H1 (cell line): ENCODE measurements at regions not wholly inside any gene's neighbourhood (a gene's known extent, or its start where the extent isn't known, plus 50 kb on each side); places are given as distances from the start of the nearest gene placed in this dataset.

Source experiments
- CTCF ChIA-PET: fragments of 300-600 bp; sonication (Branson Sonifier 250); formaldehyde crosslinking; loops from one replicate; lab custom pipeline; 2021; ENCODE audit not compliant: partially characterized antibody; lab: Charles Lee
- POLR2A ChIA-PET: fragments of 300-600 bp; sonication (Branson Sonifier 250); formaldehyde crosslinking; loops from one replicate; lab custom pipeline; 2021; ENCODE audit warnings: inconsistent platforms; ENCODE audit not compliant: partially characterized antibody; lab: Charles Lee
- DNase-seq, 2 experiments: peaks; one replicate each; pipeline versions ENCODE4 v3.0.0 to v3.0.0-alpha.2; 2010 to 2022; ENCODE audit warnings: low spot score in 2 of 2, low read depth in 1 of 2, mixed read lengths in 1 of 2
- FAIRE-seq: peaks from 2 replicates; lab custom pipeline; 2011; peaks lifted over from hg19 to GRCh38; lab: Jason Lieb, UNC
- H2AFZ ChIP-seq: 2 replicates; pipeline ENCODE4 v1.8.1; 2012; ENCODE audit warnings: low read length, inconsistent platforms
- H2AK5ac ChIP-seq: 2 replicates; pipeline ENCODE4 v1.6.1; 2013; ENCODE audit warnings: low read depth, low read length
- H2BK120ac ChIP-seq: replicated peaks from 2 replicates; pipeline ENCODE3; 2013; ENCODE audit warnings: low read depth, low read length, inconsistent platforms
- H2BK12ac ChIP-seq: 2 replicates; pipeline ENCODE4 v1.6.1; 2013; ENCODE audit warnings: low read depth, low read length
- H2BK15ac ChIP-seq: 2 replicates; pipeline ENCODE4 v1.6.1; 2013; ENCODE audit warnings: low read length
- H2BK20ac ChIP-seq: 2 replicates; pipeline ENCODE4 v1.6.1; 2013; ENCODE audit warnings: low read length
- H2BK5ac ChIP-seq: 2 replicates; pipeline ENCODE4 v1.6.1; 2013; ENCODE audit warnings: low read depth, low read length
- H3K14ac ChIP-seq: 2 replicates; pipeline ENCODE4 v1.6.1; 2013; ENCODE audit warnings: inconsistent platforms; ENCODE audit not compliant: insufficient read length
- H3K18ac ChIP-seq: 2 replicates; pipeline ENCODE4 v1.6.1; 2013; ENCODE audit warnings: low read length; ENCODE audit errors: extremely low read depth
- H3K23ac ChIP-seq: 2 replicates; pipeline ENCODE4 v1.6.1; 2013; ENCODE audit warnings: inconsistent platforms; ENCODE audit not compliant: insufficient read length
- H3K23me2 ChIP-seq: 2 replicates; pipeline ENCODE4 v1.6.1; 2013; ENCODE audit warnings: low read depth, low read length
- H3K27ac ChIP-seq: 2 replicates; pipeline ENCODE4 v1.6.1; 2011; ENCODE audit warnings: low read depth, low read length, inconsistent platforms
- H3K27me3 ChIP-seq, 4 experiments: replicated peaks in 1 of 4; 1 replicate in 1 of 4; 2 replicates in 3 of 4; pipeline versions ENCODE4 v1.6.1 to v1.8.1; 2011 to 2013; ENCODE audit warnings: low read length in 3 of 4, mild to moderate bottlenecking in 3 of 4, inconsistent platforms in 2 of 4, mixed read lengths in 2 of 4, moderate library complexity in 1 of 4; ENCODE audit not compliant: control insufficient read depth in 3 of 4, insufficient read depth in 3 of 4; ENCODE audit errors: extremely low read depth in 1 of 4
- H3K36me3 ChIP-seq, 4 experiments: 2 replicates each; pipeline versions ENCODE4 v1.6.1 to v1.8.1; 2011 to 2013; ENCODE audit warnings: mild to moderate bottlenecking in 4 of 4, low read length in 3 of 4, moderate library complexity in 2 of 4, control low read depth in 1 of 4, inconsistent platforms in 1 of 4; ENCODE audit not compliant: insufficient read depth in 4 of 4, control insufficient read depth in 2 of 4
- H3K4ac ChIP-seq: replicated peaks from 2 replicates; pipeline ENCODE3; 2013; ENCODE audit warnings: low read length, low read depth, mixed read lengths, inconsistent platforms; ENCODE audit not compliant: insufficient read length
- H3K4me1 ChIP-seq, 4 experiments: replicated peaks in 1 of 4; 1 replicate in 1 of 4; 2 replicates in 3 of 4; pipeline versions ENCODE4 v1.6.1 to v1.8.1; 2011 to 2013; ENCODE audit warnings: low read length in 3 of 4, inconsistent platforms in 2 of 4, mixed read lengths in 1 of 4; ENCODE audit not compliant: insufficient read depth in 4 of 4, control insufficient read depth in 3 of 4
- H3K4me2 ChIP-seq, 2 experiments: 2 replicates each; pipeline versions ENCODE4 v1.6.1 to v1.8.1; 2011 to 2013; ENCODE audit warnings: low read depth in 2 of 2, low read length in 2 of 2, control low read depth in 1 of 2, inconsistent platforms in 1 of 2, mild to moderate bottlenecking in 1 of 2; ENCODE audit not compliant: insufficient read depth in 1 of 2
- H3K4me3 ChIP-seq, 4 experiments: fragments of 200-600, 300-600 bp in 1 of 4; sonication (generic), shearing (Covaris generic), sonication (Bioruptor Twin) in 1 of 4; 2 replicates each; pipeline versions ENCODE4 v1.5.1 to v1.8.1; 2011 to 2016; ENCODE audit warnings: low read length in 4 of 4, low read depth in 3 of 4, control low read depth in 2 of 4, inconsistent platforms in 2 of 4, mild to moderate bottlenecking in 2 of 4, mixed read lengths in 1 of 4, moderate library complexity in 1 of 4; ENCODE audit not compliant: insufficient read depth in 2 of 4; ENCODE audit errors: extremely low read depth in 1 of 4
- H3K56ac ChIP-seq: replicated peaks from 2 replicates; pipeline ENCODE3; 2013; ENCODE audit warnings: low read depth, mild to moderate bottlenecking, mixed read lengths, low read length, inconsistent platforms; ENCODE audit not compliant: insufficient read length
- H3K79me1 ChIP-seq: 2 replicates; pipeline ENCODE4 v1.6.1; 2013; ENCODE audit warnings: low read depth, low read length, control low read depth
- H3K79me2 ChIP-seq, 2 experiments: 2 replicates each; pipeline versions ENCODE4 v1.6.1 to v1.8.1; 2012 to 2013; ENCODE audit warnings: low read length in 2 of 2, mild to moderate bottlenecking in 2 of 2, inconsistent platforms in 1 of 2; ENCODE audit not compliant: insufficient read depth in 2 of 2, control insufficient read depth in 1 of 2
- H3K9ac ChIP-seq, 4 experiments: replicated peaks in 1 of 4; 1 replicate in 1 of 4; 2 replicates in 3 of 4; pipeline versions ENCODE4 v1.6.1 to v1.8.1; 2011 to 2013; ENCODE audit warnings: low read depth in 3 of 4, low read length in 3 of 4, control low read depth in 2 of 4, mild to moderate bottlenecking in 2 of 4, moderate library complexity in 2 of 4, inconsistent platforms in 1 of 4; ENCODE audit errors: extremely low read depth in 1 of 4
- H3K9me3 ChIP-seq, 2 experiments: 2 replicates each; pipeline versions ENCODE4 v1.6.1 to v1.8.1; 2012 to 2013; ENCODE audit warnings: mild to moderate bottlenecking in 2 of 2, moderate library complexity in 2 of 2, control low read depth in 1 of 2, inconsistent platforms in 1 of 2, low read depth in 1 of 2, low read length in 1 of 2, mixed read lengths in 1 of 2; ENCODE audit not compliant: insufficient read depth in 2 of 2
- H4K20me1 ChIP-seq, 2 experiments: replicated peaks in 1 of 2; 2 replicates each; pipeline versions ENCODE3 to v1.8.1; 2011 to 2013; ENCODE audit warnings: inconsistent platforms in 2 of 2, low read length in 2 of 2, mild to moderate bottlenecking in 1 of 2; ENCODE audit not compliant: insufficient read depth in 2 of 2, control insufficient read depth in 1 of 2
- H4K5ac ChIP-seq: 2 replicates; pipeline ENCODE4 v1.6.1; 2013; ENCODE audit warnings: low read length, low read depth, mixed read lengths, inconsistent platforms; ENCODE audit not compliant: insufficient read length
- H4K8ac ChIP-seq: 2 replicates; pipeline ENCODE4 v1.8.0; 2013; ENCODE audit warnings: mild to moderate bottlenecking, moderate library complexity, low read length, inconsistent platforms; ENCODE audit not compliant: insufficient read depth; ENCODE audit errors: extremely low read depth
- H4K91ac ChIP-seq: replicated peaks from 2 replicates; pipeline ENCODE3; 2013; ENCODE audit warnings: low read length, mixed read lengths, inconsistent platforms; ENCODE audit not compliant: insufficient read length
- ATF2 ChIP-seq: IDR thresholded peaks from 2 replicates; pipeline ENCODE4 v1.6.1; 2012; ENCODE audit warnings: low read length, inconsistent platforms
- BCL11A ChIP-seq, 2 experiments: IDR thresholded peaks; one replicate each; pipeline ENCODE4 v1.6.1; 2011; ENCODE audit warnings: low read depth in 2 of 2, low read length in 2 of 2, mild to moderate bottlenecking in 2 of 2
- GTF2F1 ChIP-seq: IDR thresholded peaks from 2 replicates; pipeline ENCODE4 v1.6.1; 2012; ENCODE audit warnings: low read depth, low read length, improper control_type of control experiment, borderline replicate concordance
- SIX5 ChIP-seq: IDR thresholded peaks from 2 replicates; pipeline ENCODE4 v1.6.1; 2011; ENCODE audit warnings: mild to moderate bottlenecking, low read depth, low read length
- ZNF274 ChIP-seq: IDR thresholded peaks from 2 replicates; pipeline ENCODE4 v1.7.0; 2012; ENCODE audit warnings: low read length, borderline replicate concordance; ENCODE audit errors: extremely low read depth
- WGBS, 2 experiments: shearing (Covaris generic) in 1 of 2; methylation state at CpG; one replicate each; pipeline versions ENCODE4 v1.1.6 to v1.1.7; 2013 to 2015; ENCODE audit warnings: low lambda C conversion rate in 2 of 2, mixed read lengths in 2 of 2, inconsistent platforms in 1 of 2, low coverage in 1 of 2, missing lambda C conversion rate in 1 of 2; ENCODE audit not compliant: insufficient replicate concordance in 2 of 2, insufficient coverage in 1 of 2, insufficient read length in 1 of 2; ENCODE audit errors: extremely low coverage in 1 of 2, missing lambda C conversion rate in 1 of 2; 5-methylcytosine and 5-hydroxymethylcytosine counted together

DNA sequence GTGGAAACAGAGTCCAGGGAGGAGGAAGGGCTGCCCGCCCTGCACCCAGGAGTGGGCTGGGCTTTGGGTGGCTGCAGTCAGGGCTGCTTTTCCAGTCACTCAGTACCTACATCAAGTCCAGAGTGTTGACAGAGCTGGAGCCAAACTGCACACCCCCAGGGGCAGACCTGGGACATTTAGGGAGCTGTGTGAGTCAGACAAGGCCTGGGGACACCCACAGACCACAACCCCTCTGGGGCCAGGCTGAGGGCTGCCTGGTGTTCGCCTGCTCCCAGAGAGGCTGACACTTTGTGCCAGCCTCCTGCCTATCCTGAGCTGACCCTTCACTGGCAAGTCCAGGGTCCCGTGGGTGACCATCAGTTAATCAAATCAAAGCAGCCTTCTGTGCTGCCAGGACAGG is 240.0 kb downstream of the BCOR start:
- 0 out of 2 replicates have a peak, but pooled peaks cover 1% of the 10 kb centered on the region for H3K23me2 ChIP-seq
- no peak overlapping the region for H4K5ac ChIP-seq
- H3K23ac ChIP-seq: no peak overlapping the region
- H3K9me3 ChIP-seq: no peaks in the 10 kb centered on the region
- DNase-seq: no peak
- H3K9ac ChIP-seq: no peak overlapping the region
- no peak overlapping the region for H2BK5ac ChIP-seq
- H2BK120ac ChIP-seq: no peak overlapping the region
- no peaks in the 10 kb centered on the region for H3K27me3 ChIP-seq
- peaks cover 4 to 16% (median 14%) of the 10 kb centered on the region in 4 experiments; a peak in 6 of 7 replicates for H3K4me1 ChIP-seq
- H4K91ac ChIP-seq: no peak overlapping the region
- no peak overlapping the region for H2BK20ac ChIP-seq
- H3K56ac ChIP-seq: no peak overlapping the region
- 0 out of 2 replicates have a peak overlapping the region, but pooled peaks have one; percentile 23 for H2BK12ac ChIP-seq
- H3K27ac ChIP-seq: no peak overlapping the region
- H3K4me2 ChIP-seq: no peak overlapping the region
- H4K8ac ChIP-seq: no peak overlapping the region
- no peaks in the 10 kb centered on the region for H3K79me2 ChIP-seq
- no peak for FAIRE-seq
- no peak overlapping the region for H3K4ac ChIP-seq
- WGBS, 2 experiments: no CpG with 5 or more reads among the region's 3 CpGs
- H3K79me1 ChIP-seq: no peaks in the 10 kb centered on the region
- H2AK5ac ChIP-seq: no peak overlapping the region
- no peak overlapping the region for H3K14ac ChIP-seq
- ChIA-PET CTCF (interaction anchor here (1.7 kb wide), 1 partner anchor 41 kb away, joined by 3 read pairs; no protein-coding TSS in a partner anchor), POLR2A (no interaction called here)
- H4K20me1 ChIP-seq: no peaks in the 10 kb centered on the region
- no peak overlapping the region for H2BK15ac ChIP-seq
- H3K18ac ChIP-seq: no peak overlapping the region
- H2AFZ ChIP-seq: no peak overlapping the region
- H3K4me3 ChIP-seq: no peak overlapping the region
- TF ChIP-seq ATF2 (no peak), GTF2F1 (no peak), SIX5 (no peak), ZNF274 (no peak), BCL11A (IDR thresholded peaks at IDR 0.05; ENCODE audit: low read depth in 2 of 2, low read length in 2 of 2) (no peak)
- H3K36me3 ChIP-seq: no peaks in the 10 kb centered on the region
